ENCODE measurements at regions not wholly inside any gene's neighbourhood (a gene's known extent, or its start where the extent isn't known, plus 50 kb on each side); places are given as distances from the start of the nearest gene placed in this dataset.
"Not testable (repeated sequence)": the region's sequence is repeated elsewhere in the genome, so short reads cannot be mapped to it uniquely, and the experiment has no call there.

DNA sequence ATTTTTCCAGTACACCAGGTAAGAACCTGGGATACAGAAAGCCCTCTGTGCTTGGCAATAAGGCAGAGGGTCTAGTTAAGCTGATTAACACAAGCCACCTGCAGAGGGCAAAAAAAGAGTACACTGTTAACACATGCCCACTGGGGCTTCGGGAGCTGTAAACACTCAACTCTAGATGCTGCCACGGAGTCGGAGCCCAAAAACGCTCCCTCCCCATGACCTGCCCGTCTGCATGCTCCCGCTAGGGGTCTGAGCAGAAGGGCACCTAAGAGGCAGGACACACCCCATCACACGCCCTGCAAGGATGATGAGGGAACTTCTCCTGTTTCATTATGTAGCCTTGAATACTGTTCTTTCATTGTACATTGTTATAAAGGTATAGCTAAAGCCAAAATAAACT is 715.6 kb upstream of the AADAT start:
- TF ChIP-seq, protein P1, sequence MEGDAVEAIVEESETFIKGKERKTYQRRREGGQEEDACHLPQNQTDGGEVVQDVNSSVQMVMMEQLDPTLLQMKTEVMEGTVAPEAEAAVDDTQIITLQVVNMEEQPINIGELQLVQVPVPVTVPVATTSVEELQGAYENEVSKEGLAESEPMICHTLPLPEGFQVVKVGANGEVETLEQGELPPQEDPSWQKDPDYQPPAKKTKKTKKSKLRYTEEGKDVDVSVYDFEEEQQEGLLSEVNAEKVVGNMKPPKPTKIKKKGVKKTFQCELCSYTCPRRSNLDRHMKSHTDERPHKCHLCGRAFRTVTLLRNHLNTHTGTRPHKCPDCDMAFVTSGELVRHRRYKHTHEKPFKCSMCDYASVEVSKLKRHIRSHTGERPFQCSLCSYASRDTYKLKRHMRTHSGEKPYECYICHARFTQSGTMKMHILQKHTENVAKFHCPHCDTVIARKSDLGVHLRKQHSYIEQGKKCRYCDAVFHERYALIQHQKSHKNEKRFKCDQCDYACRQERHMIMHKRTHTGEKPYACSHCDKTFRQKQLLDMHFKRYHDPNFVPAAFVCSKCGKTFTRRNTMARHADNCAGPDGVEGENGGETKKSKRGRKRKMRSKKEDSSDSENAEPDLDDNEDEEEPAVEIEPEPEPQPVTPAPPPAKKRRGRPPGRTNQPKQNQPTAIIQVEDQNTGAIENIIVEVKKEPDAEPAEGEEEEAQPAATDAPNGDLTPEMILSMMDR (IDR thresholded peaks at IDR 0.05; ENCODE audit: low read depth, low read length): no peak
- no peak for DNase-seq (ENCODE audit: extremely low read depth, low read depth)

DNA sequence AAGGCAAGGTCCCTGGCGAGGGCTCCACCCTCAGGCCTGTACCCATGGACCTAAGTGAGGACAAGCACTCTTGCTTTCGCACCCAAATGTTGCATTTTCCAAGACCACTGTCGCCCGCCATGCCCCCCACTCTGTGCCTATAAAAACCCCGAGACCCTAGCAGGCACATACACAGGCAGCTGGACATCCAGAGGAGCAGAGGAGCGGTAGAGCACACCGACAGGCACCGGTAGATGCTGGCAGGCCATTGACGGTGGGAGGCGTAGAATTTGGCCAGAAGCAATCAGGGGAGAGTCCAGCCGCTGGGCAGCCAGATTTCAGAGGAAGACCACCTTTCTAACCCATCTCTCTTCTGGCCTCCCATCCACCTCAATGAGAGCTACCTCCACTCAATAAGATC is 715.2 kb upstream of the AADAT start:
- TF ChIP-seq, protein P1 (IDR thresholded peaks at IDR 0.05; ENCODE audit: low read depth, low read length): no peak
- DNase-seq (ENCODE audit: extremely low read depth, low read depth): no peak

DNA sequence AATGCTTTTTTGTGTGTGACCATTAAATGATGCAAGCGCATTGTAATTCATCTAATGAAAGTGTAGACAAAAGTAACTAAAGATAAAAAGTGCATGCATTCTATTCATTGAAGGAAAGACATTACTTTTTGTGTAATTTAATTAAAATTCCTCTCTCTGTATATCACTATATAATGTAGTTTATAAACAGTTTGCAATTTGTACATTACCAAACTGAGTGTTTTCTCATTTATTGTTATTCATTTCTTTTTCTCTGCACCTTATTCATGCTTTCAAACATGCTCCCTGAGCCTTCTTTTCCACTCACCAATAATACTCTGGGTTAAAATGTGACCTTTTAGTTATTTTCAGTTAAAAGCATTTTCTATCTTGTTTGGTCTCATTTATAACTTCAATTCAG is 713.7 kb upstream of the AADAT start:
- TF ChIP-seq, protein P1 (IDR thresholded peaks at IDR 0.05; ENCODE audit: low read depth, low read length): no peak
- DNase-seq (ENCODE audit: extremely low read depth, low read depth): no peak

- DNase-seq (ENCODE audit: extremely low read depth, low read depth): no peak
- TF ChIP-seq, protein P1 (IDR thresholded peaks at IDR 0.05; ENCODE audit: low read depth, low read length): no peak
These were observed 712.0 kb upstream of the AADAT start for GRCh38 chr4:170801771-170802170.

GRCh38 chr4:170794525-170794924 is 704.8 kb upstream of the AADAT start:
- no peak for DNase-seq (ENCODE audit: extremely low read depth, low read depth)
- TF ChIP-seq, protein P1 (IDR thresholded peaks at IDR 0.05; ENCODE audit: low read depth, low read length): no peak

- not testable (repeated sequence) for DNase-seq (ENCODE audit: extremely low read depth, low read depth)
These were observed 698.8 kb upstream of the AADAT start for GRCh38 chr4:170788540-170789051.

DNA sequence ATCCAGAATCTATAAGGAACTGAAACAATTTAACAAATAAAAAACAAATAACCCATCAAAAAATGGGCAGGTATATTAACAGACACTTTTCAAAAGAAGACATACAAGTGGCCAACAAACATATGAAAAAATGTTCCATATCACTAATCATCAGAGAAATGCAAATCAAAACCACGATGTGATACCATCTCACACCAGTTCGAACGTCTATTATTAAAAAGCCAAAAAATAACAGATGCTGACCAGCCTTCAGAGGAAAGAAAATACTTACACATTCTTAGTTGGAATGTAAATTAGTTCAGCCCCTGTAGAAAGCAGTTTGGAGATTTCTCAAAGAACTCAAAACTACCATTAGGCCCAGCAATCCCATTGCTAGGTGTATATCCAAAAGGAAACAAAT is 687.9 kb upstream of the AADAT start:
- TF ChIP-seq, protein P1 (IDR thresholded peaks at IDR 0.05; ENCODE audit: low read depth, low read length): no peak

DNA sequence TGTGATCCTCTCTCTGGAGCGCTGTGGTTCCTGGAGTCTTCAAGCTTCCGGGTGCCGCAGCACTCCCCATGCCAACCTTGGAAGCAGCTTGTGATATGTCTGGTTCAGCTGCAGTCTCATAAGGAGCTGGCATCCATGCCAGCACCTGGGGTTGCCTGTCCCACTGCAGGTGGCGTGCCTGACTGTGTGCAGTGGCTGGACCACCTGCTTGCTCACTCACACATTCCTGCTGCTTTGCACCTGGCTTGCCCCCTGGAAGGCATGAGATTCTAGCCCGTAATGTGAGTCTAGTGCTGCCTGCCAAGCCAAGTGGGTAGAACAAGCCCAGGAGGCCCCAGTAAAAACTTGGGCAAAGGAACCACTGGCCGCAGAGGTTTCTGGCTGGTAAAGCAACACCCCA is 687.2 kb upstream of the AADAT start:
- no peak for DNase-seq (ENCODE audit: extremely low read depth, low read depth)
- TF ChIP-seq, protein P1 (IDR thresholded peaks at IDR 0.05; ENCODE audit: low read depth, low read length): no peak

More for the DNA sequence above, 687.9 kb upstream of the AADAT start:
- DNase-seq (ENCODE audit: extremely low read depth, low read depth): no peak

Measured in AG09319 (cell line).